ENCODE measurements at regions not wholly inside any gene's neighbourhood (a gene's known extent, or its start where the extent isn't known, plus 50 kb on each side); places are given as distances from the start of the nearest gene placed in this dataset.

DNA sequence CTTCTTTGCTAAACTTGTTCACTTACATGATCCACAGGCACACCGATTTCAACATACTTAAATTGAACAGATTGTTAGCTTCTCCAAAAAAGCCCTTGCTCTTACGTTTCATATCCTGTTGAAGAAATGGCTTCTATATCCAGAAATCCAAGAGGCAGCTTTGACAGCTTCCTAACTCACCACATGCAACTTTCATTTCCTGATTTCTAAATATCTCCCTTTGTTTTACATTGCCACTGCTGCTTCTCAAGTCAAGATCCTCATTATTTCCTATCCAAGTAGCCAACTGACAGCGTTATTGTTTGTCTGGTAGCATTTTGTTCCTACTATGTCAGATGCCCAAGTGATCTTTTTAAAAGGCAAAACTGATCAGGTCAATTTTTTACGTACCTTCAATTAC, 913.2 kb upstream of the TYRP1 start:
- Histone ChIP-seq H4K20me1 (ENCODE audit: insufficient read depth, low read length) (no peaks in the 10 kb centered on the region), H4K91ac (ENCODE audit: insufficient read depth, low read depth, low read length) (no peak overlapping the region), H3K4me2 (ENCODE audit: low read depth, low read length) (no peak overlapping the region), H3K9me1 (ENCODE audit: insufficient read depth, low read length) (no peaks in the 10 kb centered on the region), H3K56ac (ENCODE audit: extremely low read depth, insufficient read depth, low read length) (no peak overlapping the region), H3K36me3 (ENCODE audit: control insufficient read depth, insufficient read depth, low read length) (no peaks in the 10 kb centered on the region), H3K4me3 (ENCODE audit: insufficient read depth, low read depth, low read length) (no peak overlapping the region), H3K23ac (ENCODE audit: low read depth, low read length) (no peak overlapping the region), H2BK15ac (ENCODE audit: low read depth, low read length) (no peak overlapping the region), H3K18ac (ENCODE audit: low read depth, low read length) (no peak overlapping the region), H3K79me1 (ENCODE audit: low read depth in 1 of 2, low read length in 2 of 2) (no peaks in the 10 kb centered on the region), H4K5ac (ENCODE audit: low read depth, low read length) (no peak overlapping the region), H3K4ac (ENCODE audit: low read depth, low read length) (no peak overlapping the region), H2BK20ac (ENCODE audit: low read depth, low read length) (no peak overlapping the region), H3K27ac (ENCODE audit: insufficient read depth, low read length) (no peak overlapping the region), H2BK5ac (ENCODE audit: low read depth, low read length, poor library complexity, severe bottlenecking) (no peak overlapping the region), H3K9me3 (ENCODE audit: control insufficient read depth, insufficient read depth, low read length) (0 out of 2 replicates have a peak, but pooled peaks cover 2% of the 10 kb centered on the region), H3K4me1 (ENCODE audit: control insufficient read depth, insufficient read depth, low read length) (no peaks in the 10 kb centered on the region), H3K14ac (replicated peaks; ENCODE audit: low read depth, low read length) (no peak overlapping the region), H2AK9ac (replicated peaks; ENCODE audit: low read depth, low read length, poor library complexity) (no peak overlapping the region), H2AFZ (replicated peaks; ENCODE audit: low read length, poor library complexity) (no peak overlapping the region), H3K27me3 (ENCODE audit: control insufficient read depth, insufficient read depth, low read length) (no peaks in the 10 kb centered on the region), H3K9ac (ENCODE audit: low read depth, low read length) (no peak overlapping the region), H2AK5ac (ENCODE audit: low read depth, low read length) (no peak overlapping the region), H4K8ac (ENCODE audit: low read depth in 2 of 2, low read length in 2 of 2) (no peak overlapping the region), H2BK120ac (ENCODE audit: low read depth, low read length) (no peak overlapping the region)
- CTCF ChIA-PET: no interaction called here
- DNase-seq (no peak), ATAC-seq (ENCODE audit: low read depth) (no peak)
- POLR2A ChIA-PET (ENCODE audit: unreplicated experiment): no interaction called here
- WGBS, 2 experiments (ENCODE audit: extremely low coverage in 2 of 2, insufficient read length in 1 of 2): 29% methylated on average over 1 of the region's 4 CpGs; no CpG with 5 or more reads in 1 of the 2 experiments
- in situ Hi-C loops (cut with MboI; ENCODE audit: low sequenced_read_pairs) (no loop called here), dilution Hi-C loops (cut with HindIII; ENCODE audit: low sequenced_read_pairs, unreplicated experiment) (no loop called here), intact Hi-C loops (cut with micrococcal nuclease) (no loop called here)
- TF ChIP-seq RFX5 (IDR thresholded peaks at IDR 0.05; ENCODE audit: low read depth, low read length): no peak
- no peak for TF ChIP-seq CEBPB (IDR thresholded peaks at IDR 0.05; ENCODE audit: low read depth, low read length)
- no peak for TF ChIP-seq POLR2A (IDR thresholded peaks at IDR 0.05; ENCODE audit: low read depth, low read length)
- no peak for TF ChIP-seq RCOR1 (IDR thresholded peaks at IDR 0.05; ENCODE audit: insufficient replicate concordance, low read length)
- TF ChIP-seq RAD21 (IDR thresholded peaks at IDR 0.05; ENCODE audit: low read length): no peak
- TF ChIP-seq NFE2L2 (IDR thresholded peaks at IDR 0.05; ENCODE audit: low read depth, low read length): no peak
- no peak for TF ChIP-seq MAFK (IDR thresholded peaks at IDR 0.05; ENCODE audit: low read depth, low read length)
- no peak for TF ChIP-seq CHD1 (IDR thresholded peaks at IDR 0.05; ENCODE audit: low read depth, low read length)
- no peak for TF ChIP-seq FOS (IDR thresholded peaks at IDR 0.05; ENCODE audit: low read depth, low read length)
- TF ChIP-seq MAZ (IDR thresholded peaks at IDR 0.05; ENCODE audit: borderline replicate concordance, low read depth, low read length): no peak
- TF ChIP-seq, protein P1, sequence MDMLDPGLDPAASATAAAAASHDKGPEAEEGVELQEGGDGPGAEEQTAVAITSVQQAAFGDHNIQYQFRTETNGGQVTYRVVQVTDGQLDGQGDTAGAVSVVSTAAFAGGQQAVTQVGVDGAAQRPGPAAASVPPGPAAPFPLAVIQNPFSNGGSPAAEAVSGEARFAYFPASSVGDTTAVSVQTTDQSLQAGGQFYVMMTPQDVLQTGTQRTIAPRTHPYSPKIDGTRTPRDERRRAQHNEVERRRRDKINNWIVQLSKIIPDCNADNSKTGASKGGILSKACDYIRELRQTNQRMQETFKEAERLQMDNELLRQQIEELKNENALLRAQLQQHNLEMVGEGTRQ (IDR thresholded peaks at IDR 0.05; ENCODE audit: low read depth, low read length): no peak
- TF ChIP-seq MXI1 (IDR thresholded peaks at IDR 0.05; ENCODE audit: borderline replicate concordance, low read depth, low read length): no peak
- TF ChIP-seq, protein P2, sequence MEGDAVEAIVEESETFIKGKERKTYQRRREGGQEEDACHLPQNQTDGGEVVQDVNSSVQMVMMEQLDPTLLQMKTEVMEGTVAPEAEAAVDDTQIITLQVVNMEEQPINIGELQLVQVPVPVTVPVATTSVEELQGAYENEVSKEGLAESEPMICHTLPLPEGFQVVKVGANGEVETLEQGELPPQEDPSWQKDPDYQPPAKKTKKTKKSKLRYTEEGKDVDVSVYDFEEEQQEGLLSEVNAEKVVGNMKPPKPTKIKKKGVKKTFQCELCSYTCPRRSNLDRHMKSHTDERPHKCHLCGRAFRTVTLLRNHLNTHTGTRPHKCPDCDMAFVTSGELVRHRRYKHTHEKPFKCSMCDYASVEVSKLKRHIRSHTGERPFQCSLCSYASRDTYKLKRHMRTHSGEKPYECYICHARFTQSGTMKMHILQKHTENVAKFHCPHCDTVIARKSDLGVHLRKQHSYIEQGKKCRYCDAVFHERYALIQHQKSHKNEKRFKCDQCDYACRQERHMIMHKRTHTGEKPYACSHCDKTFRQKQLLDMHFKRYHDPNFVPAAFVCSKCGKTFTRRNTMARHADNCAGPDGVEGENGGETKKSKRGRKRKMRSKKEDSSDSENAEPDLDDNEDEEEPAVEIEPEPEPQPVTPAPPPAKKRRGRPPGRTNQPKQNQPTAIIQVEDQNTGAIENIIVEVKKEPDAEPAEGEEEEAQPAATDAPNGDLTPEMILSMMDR (conservative IDR thresholded peaks at IDR 0.05; ENCODE audit: low read depth, low read length): no peak
- TF ChIP-seq SMC3 (IDR thresholded peaks at IDR 0.05; ENCODE audit: low read depth, low read length): no peak
- no TSS peak for BruUV-seq (replicated peaks)

All from IMR-90 (cell line).